ENCODE measurements at regions not wholly inside any gene's neighbourhood (a gene's known extent, or its start where the extent isn't known, plus 50 kb on each side); places are given as distances from the start of the nearest gene placed in this dataset.
"Not testable (repeated sequence)": the region's sequence is repeated elsewhere in the genome, so short reads cannot be mapped to it uniquely, and the experiment has no call there.

DNA sequence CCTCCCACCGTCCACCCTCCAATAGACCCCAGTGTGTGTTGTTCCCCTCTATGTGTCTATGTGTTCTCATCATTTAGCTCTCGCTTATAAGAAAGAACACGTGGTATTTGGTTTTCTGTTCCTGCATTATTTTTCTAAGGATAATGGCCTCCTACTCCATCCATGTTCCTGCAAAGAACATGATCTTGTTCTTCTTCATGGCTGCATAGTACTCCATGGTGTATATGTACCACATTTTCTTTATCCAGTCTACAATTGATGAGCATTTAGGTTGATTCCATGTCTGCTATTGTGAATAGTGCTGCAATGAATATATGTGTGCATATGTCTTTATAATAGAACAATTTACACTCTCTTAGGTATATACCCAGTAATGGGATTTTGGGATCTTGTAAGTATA is 219.3 kb downstream of the FAM43A start:
- DNase-seq (ENCODE audit: low read depth, low spot score); H3K27ac ChIP-seq: not testable (repeated sequence)

GRCh38 chr3:194905696-194906095 is 220.0 kb downstream of the FAM43A start:
- DNase-seq (ENCODE audit: low read depth, low spot score): no peak

GRCh38 chr3:194906229-194906629 is 220.5 kb downstream of the FAM43A start:
- DNase-seq (ENCODE audit: low read depth, low spot score): peak; percentile 60
- H3K27ac ChIP-seq: no peak overlapping the region

More at GRCh38 chr3:194905696-194906095, 220.0 kb downstream of the FAM43A start:
- no peak overlapping the region for H3K27ac ChIP-seq

- no peak for DNase-seq (ENCODE audit: low read depth, low spot score)
- no peak overlapping the region for H3K27ac ChIP-seq
These were observed 221.4 kb downstream of the FAM43A start for GRCh38 chr3:194906970-194907629.

DNA sequence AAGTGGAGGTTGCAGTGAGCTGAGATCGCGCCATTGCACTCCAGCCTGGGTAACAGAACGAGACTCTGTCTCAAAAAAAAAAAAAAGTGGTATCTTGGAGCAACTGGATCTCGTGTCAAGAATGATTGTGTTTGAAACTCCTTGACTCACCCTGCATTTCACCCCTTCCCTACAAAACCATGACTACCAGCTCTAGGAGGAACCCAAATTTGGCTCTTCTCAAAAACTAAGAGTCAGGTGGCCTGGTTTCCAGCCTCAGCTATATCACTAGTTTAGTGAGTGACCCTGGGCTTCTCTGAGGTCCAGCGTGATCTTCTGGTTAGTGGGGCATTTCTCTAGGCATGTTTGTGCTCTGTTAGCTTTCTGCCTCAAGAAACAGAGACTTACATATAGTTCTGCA is 222.1 kb downstream of the FAM43A start:
- DNase-seq (ENCODE audit: low read depth, low spot score): no peak
- H3K27ac ChIP-seq: no peak overlapping the region

DNA sequence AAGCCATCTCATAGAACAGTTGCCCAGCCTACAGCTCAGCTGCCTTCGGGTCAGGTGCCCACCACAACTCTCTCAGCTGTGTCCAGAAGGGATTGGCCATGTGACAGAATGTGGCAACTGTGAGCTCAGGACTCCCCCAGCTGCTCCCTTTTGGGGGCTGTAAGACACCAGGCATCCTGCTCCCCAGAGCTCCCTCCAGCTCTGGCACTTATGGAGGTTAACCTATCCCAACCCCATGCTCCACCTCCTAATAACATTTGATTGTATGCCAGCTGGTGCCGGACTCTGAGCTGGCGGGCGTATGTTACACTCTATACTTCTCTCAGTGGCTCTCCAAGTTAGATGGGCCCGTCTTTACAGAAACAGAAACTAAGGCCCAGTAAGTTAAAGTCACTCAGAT is 222.8 kb downstream of the FAM43A start:
- H3K27ac ChIP-seq: no peak overlapping the region
- no peak for DNase-seq (ENCODE audit: low read depth, low spot score)

DNA sequence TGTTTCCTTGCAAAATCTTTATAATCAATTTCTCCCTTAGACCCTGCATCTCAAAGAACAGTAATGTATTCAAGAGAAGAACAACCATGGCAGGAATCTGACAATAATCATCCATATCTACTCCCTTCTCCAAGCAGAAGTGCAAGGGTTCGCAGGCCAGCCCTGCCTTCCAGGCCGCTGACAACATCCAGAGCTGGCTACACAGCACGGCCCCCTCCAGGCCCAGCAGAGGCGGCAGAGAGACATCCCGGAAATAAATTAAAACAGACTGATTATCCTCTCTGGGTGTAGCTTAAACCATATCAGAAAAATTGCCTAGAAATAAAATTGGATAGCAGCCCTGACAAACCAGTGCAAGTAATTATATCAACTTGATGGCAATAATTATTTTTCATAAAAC is 223.3 kb downstream of the FAM43A start:
- H3K27ac ChIP-seq: no peak overlapping the region
- DNase-seq (ENCODE audit: low read depth, low spot score): no peak

DNA sequence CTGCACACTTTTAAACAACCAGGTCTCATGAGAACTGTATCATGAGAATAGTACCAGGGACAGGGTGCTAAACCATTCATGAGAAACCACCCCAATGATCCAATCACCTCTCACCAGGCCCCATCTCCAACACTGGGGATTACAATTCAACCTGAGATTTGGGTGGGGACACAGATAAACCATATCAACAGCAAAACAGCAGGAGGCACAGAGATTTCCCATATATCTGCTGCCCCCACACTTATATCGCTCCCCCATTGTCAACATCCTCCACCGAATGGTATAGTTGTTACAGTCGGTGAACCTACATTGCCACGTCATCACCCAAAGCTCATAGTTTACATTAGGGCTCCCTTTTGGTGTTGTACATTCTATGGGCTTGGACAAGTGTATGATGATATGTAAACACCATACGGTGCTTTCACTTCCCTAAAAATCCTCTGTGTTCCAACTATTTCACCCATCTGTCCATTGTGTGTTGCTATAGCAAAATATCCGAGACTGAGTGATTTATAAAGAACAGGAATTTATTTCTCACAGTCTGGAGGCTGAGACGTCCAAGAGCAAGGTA is 224.8 kb downstream of the FAM43A start:
- no peak overlapping the region for H3K27ac ChIP-seq
- DNase-seq (ENCODE audit: low read depth, low spot score): no peak

- DNase-seq (ENCODE audit: low read depth, low spot score): no peak
- H3K27ac ChIP-seq: no peak overlapping the region
These were observed 227.6 kb downstream of the FAM43A start for GRCh38 chr3:194913316-194913715.

- not testable (repeated sequence) for DNase-seq (ENCODE audit: low read depth, low spot score); H3K27ac ChIP-seq
These were observed 239.2 kb downstream of the FAM43A start for GRCh38 chr3:194924889-194925288.

DNA sequence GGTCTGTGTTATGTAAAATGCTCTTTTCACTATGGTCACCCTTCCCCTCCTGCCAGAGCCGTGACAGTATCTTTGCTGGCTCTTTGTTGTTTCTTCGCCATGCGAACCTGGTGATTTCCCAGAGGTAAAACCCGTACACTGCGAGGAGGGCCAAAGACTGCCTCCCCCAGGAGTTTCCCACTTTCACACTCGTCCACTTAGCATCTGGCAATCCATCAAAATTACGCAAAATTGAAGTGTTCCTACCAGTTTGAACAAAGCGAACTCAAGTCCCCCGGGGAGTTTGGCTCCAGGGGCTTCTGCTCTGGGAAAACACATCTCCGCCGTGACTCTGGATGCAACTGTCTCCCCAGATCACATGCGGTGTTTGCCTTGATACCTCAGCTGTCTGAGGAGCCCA is 239.9 kb downstream of the FAM43A start:
- DNase-seq (ENCODE audit: low read depth, low spot score): no peak
- H3K27ac ChIP-seq: no peak overlapping the region

DNA sequence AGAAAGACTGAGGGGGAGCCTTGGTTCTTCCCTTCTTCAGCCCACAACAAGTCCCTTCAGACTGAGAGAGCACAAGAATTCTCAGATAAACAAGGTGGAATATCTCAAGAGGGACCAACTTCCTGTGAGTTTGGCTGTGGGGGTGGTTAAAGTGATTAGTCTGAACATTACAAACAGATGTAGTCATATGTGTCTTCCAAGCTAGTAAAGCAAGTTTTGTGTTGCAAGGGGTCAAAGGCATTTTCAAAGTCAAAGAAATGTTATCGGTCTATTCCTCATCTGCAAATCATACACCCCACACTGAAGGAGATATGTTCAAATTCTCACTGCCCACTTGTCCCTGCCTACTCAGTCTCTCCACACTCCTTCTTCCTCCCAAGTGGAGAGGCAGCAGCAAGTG is 242.5 kb downstream of the FAM43A start:
- H3K27ac ChIP-seq: no peak overlapping the region
- no peak for DNase-seq (ENCODE audit: low read depth, low spot score)

DNA sequence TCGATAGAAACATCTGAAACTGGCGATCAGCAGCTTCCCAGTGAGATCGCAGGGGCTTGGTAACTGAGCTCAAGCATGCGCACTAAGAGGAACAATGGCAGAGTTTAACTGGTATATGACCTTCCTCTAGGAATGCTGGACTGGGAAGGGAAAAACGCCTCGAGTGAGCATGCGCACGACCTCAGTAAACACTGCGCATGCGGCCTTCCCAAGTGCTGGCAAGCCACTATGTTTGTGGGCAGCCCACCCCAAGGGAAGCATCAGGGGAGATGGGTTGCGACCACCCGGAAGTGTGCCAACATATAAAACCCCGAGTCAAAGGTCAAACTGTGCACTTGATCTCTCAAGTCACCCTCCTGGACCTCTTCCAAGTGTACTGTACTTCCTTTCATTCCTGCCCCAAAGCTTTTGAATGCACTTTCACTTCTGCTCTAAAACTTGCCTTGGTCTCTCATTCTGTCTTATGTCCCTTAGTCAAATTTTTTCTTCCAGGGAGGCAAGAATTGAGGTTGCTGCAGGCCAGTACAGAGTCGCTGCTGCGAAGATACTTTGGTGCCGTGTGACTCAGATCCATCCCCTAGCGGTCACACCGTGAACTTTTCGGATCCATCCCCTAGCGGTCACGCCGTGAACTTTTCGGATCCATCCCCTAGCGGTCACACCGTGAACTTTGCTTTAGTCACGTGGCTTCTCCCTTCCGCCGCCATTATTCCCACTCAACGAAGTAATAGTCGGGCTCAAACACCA is 243.3 kb downstream of the FAM43A start:
- DNase-seq (ENCODE audit: low read depth, low spot score): no peak
- no peak overlapping the region for H3K27ac ChIP-seq

DNA sequence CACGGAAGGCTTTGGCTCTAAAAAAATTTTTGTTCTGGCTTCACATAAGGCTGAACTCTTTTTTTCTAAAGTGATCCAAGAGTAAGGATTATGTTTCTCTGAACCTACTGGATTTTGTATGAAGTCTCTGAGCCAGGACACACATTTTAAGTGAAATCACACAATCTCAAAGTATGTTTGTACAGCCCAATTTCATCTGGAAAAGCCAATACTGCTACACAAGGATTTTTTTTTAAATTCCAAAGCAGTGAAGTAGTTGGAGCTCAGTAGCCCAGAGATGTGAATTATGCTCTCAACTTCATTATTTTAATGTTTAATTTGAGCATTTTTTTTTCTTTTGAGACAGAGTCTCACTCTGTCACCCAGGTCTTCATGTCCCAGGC is 243.9 kb downstream of the FAM43A start:
- DNase-seq (ENCODE audit: low read depth, low spot score): no peak

DNA sequence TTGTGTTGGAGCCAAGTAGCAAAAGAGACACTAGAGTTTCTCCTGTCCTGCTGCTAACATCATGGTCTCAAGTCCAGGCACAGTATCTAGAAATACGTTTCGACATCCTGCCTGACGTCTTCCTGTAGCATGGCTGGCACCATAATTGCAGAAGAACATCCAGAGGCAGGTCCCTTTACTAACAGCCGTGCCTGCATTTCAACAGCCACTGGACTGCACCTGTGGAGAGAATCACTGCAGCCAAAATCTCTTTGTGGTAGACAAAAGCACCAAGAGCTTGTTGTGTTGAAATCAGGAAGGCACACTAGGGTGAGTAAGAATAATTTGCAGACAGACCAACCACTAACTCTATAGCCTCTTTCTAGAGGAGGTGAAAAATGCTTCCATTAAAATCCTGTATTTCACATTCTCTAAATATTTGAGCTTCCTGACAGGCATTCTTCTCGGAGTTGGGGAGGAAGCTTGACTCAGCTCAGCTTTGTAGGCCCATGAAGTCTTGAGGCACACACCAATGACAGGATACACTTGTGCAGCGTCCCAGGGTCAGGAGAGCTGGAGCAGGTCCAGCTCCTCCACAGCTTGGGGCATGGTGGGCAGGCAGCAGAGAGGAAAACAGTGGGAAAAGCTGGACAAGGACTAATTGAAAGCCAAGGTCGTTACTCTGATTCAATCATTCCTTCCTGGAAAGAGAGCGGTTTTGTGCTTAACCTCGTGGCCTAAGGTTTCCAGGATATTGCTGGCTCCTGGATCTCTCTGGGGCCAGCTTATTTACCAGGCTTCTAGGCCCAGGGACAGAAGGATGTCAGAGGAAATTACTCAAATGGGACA is 244.9 kb downstream of the FAM43A start:
- no peak for DNase-seq (ENCODE audit: low read depth, low spot score)
- H3K27ac ChIP-seq: no peak overlapping the region

More for the DNA sequence above, 243.9 kb downstream of the FAM43A start:
- H3K27ac ChIP-seq: no peak overlapping the region

DNA sequence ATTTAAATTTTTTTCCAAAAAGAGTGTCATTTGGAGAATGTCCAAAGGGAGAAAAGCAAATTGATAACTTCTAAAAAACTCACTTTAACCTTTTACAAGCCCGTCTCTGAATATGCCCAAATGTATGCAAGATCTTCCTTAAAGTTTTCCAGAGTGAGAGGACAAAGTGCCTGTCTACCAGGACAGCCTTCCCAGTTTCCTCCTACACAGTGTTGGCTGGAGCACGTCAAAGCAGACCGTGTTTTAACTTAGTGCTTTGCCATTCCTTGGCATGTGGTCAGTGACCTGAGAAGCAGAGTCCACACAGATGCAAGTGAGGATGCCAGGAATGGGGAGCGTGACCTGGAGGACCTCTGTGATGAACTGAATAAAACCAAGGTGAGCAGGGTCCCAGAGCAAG is 245.7 kb downstream of the FAM43A start:
- DNase-seq (ENCODE audit: low read depth, low spot score): no peak
- H3K27ac ChIP-seq: no peak overlapping the region

DNA sequence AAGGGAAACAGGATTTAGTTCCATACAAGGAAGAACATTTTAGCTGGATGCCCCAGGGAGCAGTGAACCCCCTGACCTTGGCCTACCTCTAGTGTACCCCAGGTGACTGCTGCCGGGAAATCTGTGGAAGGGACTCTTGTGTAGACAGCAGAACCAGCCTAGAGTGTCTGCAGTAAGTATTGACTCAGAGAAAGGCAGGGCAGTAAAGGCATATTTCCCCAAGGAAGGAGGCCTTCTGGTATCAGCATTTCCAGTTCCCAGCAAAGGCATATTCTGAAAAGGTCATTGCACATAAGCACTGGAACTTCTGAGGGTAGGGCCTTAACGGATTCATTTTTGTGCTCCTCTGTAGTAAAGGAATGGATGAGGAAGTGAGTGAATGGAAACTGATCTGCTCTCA is 246.2 kb downstream of the FAM43A start:
- H3K27ac ChIP-seq: no peak overlapping the region
- no peak for DNase-seq (ENCODE audit: low read depth, low spot score)

DNA sequence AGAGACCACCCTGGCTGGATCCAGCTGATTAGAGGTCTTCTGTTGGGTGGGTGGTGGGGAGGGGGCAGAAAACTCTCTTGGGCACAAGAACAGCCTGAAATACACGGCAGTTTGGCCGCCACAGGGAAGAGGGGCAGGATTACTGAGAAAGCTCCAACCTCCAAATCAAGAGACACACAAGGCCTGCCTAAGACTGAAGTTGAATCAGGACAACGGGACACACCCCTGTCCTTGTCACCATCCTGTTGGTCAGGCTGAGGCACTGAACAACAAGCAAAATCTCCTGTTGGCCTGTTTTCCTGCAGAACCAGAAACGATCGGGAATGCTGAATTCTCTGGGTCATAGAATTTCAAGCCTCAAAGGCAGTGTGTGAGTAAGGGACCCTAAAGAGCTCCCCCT is 247.8 kb downstream of the FAM43A start:
- H3K27ac ChIP-seq: no peak overlapping the region
- DNase-seq (ENCODE audit: low read depth, low spot score): no peak

DNA sequence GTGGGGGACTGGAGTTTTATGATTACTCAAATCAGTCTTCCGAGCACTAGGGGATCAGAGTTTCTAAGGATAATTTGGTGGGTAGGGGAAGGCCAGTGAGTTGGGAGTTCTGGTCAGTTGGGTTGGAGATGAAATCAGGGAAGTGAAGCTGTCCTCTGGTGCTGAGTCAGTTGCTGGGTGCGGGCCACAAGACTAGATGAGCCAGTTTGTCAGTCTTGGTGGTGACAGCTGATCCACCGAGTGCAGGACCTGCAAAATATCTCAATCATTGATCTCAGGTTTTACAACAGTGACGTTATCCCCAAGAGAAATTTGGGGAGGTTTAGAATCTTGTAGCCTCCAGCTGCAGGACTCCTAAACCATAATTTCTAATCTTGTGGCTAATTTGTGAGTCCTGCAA is 249.4 kb downstream of the FAM43A start:
- no peak overlapping the region for H3K27ac ChIP-seq
- DNase-seq (ENCODE audit: low read depth, low spot score): no peak

DNA sequence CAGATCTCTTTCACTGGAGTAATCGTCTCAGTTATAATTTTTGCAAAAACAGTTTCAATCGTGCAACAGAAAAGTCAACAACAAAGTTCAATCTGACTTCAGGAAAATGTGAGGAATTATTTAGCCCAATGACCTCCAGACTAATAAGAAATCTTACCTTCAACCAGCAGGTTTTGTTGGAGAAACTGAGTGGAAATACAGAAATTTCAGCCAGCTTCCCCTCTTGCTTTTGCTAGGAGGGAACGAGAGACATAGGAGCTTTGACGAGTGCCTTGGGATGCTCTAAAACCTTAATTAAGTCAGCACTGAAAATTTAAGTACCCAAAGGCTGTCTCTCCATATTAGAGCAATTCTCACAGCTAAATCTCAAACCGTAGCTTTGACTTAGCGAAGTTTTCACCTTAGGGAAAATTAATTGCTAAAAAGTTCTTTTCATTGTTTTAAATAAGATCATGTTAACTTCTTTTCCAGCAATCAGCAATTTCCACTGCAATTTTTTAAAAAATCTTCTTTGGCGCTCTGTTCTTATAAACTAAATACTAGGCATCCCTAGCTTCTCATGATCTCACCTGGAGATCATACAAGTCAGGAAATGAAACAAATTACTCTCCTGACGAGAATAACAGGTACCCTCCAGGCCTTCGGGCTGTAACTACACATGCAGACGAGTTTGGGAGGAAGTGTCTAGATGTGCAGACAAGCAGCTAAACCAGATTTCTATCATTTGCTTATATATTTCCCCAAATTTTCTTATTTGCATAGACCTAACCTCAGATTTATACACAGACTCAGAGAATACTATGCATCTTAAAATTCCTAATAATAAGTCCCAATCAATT is 250.2 kb downstream of the FAM43A start:
- DNase-seq (ENCODE audit: low read depth, low spot score): no peak

More for the DNA sequence above, 250.2 kb downstream of the FAM43A start:
- H3K27ac ChIP-seq: no peak overlapping the region

All from epithelial cell of prostate (primary cell).